SW 1271 (cell line): ENCODE measurements at regions not wholly inside any gene's neighbourhood (a gene's known extent, or its start where the extent isn't known, plus 50 kb on each side); places are given as distances from the start of the nearest gene placed in this dataset.
A peak's percentile ranks its signal among the peaks of the same experiment; 100 is the strongest.
"Not testable (repeated sequence)": the region's sequence is repeated elsewhere in the genome, so short reads cannot be mapped to it uniquely, and the experiment has no call there.

Experiments used
- DNase-seq, 2 experiments: peaks; one replicate each; lab custom pipeline; 2025; lab: John Stamatoyannopoulos, UW

- DNase-seq: no peak
Observed at GRCh38 chr2:208608122-208608835, 201.7 kb downstream of the PTH2R start.

DNA sequence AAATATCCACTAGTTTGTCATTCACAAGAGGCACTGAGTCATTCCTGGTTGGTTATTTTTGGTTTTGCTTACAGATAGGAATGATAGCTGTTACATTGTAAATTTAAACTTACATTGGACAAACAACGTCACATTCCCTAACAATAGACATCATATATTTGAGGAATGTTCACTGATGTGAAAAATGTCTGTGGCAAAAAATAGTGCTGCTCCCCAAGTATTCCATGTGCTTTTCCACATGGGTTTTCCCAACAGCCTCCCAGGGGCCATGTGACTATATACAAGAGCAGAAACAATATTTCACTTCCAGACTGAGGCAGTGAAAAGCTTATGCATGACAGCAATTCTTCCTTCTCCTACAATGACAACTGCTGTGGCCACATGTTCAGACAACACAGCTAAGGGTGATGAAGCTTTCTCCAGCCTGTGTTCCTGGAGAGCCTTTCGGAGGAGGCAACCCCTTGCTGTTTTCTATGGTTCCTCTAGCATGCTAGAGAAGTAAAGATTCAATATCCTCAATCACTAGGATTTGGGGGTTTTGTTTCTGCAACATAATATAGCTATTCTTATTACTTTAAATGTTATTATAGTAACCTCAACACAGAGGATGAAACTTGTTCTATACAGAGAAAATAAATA lies 202.7 kb downstream of the PTH2R start:
- DNase-seq: no peak

- not testable (repeated sequence) for DNase-seq
Observed at GRCh38 chr2:208615675-208616074, 209.1 kb downstream of the PTH2R start.

- DNase-seq: no peak
Observed at GRCh38 chr2:208618220-208618619, 211.6 kb downstream of the PTH2R start.

DNA sequence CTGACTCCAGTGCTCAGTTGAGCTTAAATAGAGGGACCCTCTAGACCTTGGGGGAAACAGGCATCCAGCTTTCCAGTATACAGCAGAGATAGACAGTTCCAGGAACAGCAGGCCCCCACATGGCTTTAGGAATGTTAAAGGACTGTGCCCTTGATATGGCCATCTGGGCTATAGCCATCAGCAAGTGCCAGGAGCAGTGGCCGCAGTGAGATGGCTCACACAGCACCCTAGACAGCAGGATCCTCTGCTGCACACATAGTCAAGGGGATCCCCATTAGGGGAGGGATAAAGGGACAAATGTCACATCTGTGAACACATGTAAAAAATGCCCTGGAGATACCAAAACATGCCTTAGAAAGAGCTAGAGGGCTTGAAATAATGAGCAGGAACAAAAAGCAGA lies 213.4 kb downstream of the PTH2R start:
- DNase-seq: no peak

DNA sequence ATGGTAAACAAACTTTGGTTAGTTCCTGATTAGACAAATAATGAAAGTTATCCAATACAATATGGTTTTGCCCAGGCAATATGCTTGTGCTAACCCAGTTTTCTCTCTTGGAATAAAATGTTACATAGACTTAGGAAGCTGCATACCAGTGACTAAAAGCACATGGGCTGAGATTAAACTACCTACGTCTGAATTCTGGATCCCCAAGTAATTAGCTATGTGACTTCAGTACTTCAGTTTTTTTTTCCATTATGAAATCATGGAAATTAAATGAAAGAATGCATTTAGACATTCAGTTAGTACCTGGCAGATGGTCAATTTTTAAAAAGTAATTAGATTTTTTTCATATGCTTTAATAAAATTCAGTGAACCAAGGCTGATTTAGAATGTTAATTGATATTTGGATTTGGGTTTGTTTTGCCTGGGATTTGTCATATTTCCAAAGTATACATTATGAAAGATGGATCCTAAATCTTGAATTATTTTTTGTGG lies 213.9 kb downstream of the PTH2R start:
- DNase-seq: no peak

DNA sequence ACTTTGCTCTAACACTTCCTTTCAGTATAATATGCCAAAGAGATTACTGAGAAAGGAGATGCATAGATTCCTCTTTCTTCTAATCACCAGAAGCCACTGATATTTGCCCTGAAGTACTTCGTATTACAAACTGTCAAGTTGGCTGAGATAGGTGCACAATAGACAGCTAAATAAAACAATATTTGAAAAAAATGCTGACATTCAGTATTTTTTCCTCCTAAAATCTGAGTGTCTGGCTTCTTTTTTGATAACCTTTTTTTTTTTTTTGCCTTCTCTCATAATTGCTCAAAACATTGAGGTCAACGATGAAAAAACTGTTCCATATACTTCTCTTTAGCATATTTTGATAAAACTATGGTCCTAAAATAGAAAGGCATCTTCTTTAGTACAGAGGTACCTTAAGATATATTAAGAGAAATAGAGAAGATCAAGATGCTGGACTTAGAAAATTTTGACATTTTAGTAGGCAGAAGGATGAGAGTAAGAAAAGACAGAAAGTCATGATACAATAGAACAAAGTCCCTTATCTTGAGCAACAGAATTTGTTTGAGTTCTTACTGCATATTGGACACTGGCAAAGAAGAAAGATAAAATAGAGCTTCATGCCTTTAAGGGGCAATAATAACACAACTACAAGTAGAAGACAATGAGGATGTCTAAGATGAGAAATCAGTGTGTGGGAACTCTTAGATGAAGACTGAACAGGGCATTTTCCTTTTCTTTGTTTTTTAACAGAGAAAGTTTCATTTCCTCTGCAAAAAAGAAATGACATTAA lies 220.7 kb downstream of the PTH2R start:
- DNase-seq: no peak

GRCh38 chr2:208627916-208628315 lies 221.3 kb downstream of the PTH2R start:
- no peak for DNase-seq

- no peak for DNase-seq
Observed at GRCh38 chr2:208638059-208638458, 231.5 kb downstream of the PTH2R start.

DNA sequence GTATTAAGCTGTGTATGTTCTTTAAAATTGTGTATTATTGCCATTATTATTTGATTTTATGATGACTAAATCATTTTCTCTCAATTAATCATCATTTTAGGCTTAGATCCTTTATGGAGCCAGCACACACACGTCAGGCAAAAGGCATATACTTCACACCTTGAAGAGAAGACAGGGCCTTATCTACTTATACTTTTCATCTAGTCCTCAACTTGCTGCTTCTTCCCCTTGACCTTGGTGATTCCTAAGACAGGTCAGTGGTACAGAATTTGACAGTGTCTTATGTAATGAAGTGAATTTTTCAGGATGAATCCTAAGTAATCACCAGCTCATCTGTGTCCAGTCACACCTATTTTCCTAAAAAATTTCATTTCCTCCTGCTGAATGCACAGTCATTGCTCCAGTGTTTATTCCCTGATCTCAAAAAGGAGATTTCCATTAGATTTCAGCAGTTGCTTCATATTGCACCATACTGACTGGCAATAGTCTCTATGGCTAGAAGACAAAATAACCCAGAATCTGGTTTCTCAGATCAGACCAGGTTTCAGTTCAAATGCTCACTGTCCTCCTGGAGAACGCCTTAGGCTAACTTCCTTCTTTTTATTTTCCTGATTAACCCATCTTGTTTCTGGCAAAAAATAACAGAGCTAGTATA lies 235.7 kb downstream of the PTH2R start:
- no peak for DNase-seq

GRCh38 chr2:208643145-208643544 lies 236.6 kb downstream of the PTH2R start:
- DNase-seq: no peak

DNA sequence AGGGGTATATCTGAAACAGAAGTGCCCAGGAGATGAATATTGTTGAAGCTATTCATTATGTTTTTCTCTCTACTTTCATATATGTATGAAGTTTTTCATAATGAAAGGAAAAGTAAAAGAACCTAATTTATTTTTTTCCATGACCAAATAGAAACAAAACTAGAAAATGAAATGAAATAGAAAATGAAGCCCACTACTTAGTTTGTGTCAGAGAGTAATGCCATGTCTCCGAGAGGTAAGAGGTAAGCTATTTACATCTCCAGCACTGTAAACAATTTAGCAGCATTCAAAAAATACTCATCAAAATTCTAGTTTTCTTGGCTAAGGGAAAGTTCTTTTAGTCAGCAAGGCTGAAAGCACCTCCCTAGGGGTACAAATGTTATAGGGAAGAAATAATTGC lies 238.6 kb downstream of the PTH2R start:
- no peak for DNase-seq

GRCh38 chr2:208648368-208648767 lies 241.8 kb downstream of the PTH2R start:
- DNase-seq: no peak

DNA sequence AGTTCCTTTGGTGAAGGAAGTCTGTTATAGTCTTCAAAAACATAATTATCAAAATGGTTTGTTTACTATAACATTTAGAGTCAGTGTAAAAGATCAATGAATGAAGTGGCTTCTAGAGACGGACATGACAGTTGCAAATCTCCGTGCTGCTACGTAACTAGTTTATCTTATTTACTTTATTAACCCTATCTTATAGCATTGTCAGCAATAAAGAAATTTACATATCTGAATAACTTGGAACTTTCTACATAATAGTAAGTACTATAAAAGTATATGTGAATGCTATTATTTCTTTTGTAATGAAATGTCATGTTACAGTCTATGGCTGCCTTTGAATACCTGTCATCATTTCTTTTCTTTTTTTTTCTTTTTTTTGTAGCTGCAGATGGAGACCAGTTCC lies 246.8 kb downstream of the PTH2R start:
- DNase-seq: no peak

DNA sequence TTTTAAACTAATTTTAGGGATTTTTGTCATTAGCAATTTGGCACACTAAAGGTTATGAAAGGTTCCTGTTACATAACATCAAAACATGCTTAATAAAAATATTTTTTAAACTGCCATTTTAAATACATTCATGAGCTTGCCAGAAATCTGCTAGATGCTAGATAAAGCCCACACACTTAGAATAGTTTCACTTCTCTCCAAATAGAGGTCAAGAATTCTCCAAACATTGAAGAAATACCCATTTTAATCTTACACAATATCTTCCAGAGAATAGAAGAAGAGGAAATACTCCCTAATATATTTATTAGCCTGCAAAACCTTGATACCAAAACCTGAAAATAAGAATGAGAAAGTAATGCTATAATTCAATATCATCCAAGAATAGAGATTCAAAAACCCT lies 247.5 kb downstream of the PTH2R start:
- DNase-seq: no peak

GRCh38 chr2:208657468-208657867 lies 250.9 kb downstream of the PTH2R start:
- DNase-seq: peak in 1 of 2 experiments; percentile 7

GRCh38 chr2:208669394-208669793 lies 262.8 kb downstream of the PTH2R start:
- no peak for DNase-seq

DNA sequence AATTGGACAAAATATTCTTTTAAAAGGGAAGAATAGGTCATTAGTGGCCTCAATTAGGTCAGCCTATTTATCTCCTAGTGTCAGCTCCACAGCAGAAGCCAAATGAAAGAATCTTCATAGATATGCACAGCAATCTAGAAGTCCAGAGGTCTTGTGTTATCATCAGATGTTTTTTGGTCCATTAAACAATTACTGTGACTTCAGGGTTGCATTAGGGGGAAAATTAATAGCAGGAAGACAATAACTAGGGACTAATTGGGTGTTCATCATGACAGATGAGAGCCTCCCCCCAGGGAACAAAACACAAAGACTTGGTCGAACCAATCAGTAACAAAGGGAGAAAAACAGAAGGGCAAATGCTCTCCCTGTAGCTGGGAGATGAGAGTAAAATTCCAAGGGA lies 264.7 kb downstream of the PTH2R start:
- no peak for DNase-seq

DNA sequence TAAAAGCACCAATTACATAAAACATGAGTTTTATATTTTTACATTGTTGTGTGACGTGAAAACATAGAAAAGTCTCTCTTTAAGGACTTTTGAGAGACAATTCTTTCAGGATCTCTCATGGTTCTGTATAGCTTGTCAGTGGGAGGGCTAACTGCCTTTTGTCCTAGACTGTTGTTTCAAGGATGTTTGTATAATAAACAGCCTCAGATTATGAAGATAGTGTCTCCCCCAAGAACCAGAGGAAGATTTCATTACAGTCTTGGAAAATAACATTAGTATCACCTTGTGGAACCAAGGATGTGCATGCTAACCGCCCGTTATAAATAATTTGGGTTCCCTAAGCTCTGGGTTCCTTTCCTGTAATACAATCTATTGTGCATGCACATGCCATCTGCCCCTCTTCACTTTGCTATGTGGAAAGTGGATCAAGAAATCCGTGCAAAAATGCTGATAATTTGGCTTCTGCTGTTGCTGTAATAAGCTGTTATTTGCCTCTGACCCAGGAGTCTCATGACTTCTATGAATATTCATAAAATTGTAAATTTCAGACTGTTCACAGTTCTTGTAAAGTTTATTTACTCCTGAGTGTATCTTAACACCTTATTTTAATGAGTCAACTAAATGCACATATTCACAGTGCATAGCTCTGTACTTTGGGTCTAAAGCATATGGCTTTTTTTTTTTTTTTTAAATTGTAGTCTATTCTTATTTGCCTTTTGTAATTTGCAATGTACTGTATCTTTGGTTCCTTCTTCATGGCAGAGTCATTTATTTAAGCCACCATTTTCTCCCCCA lies 265.5 kb downstream of the PTH2R start:
- DNase-seq: no peak

DNA sequence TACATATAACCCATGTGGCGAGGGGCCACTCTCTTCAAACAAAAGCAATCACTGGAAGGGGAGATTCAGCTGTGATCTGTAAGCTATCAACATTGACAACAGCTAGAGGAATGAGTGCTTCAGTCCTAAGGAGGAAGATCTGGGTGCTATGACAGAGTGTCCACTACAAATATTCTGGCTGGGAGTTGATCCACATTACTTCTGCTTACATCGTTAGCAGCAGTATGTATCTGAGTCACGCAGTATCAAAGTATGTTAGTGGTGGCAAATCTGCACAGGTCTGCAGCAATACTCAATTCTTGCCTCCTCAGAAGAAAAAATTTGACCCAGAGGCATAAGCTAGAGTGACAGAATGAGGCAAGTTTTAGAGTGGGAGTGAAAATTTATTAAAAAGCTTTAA lies 267.0 kb downstream of the PTH2R start:
- no peak for DNase-seq

- no peak for DNase-seq
Observed at GRCh38 chr2:208674919-208675318, 268.3 kb downstream of the PTH2R start.

GRCh38 chr2:208685929-208686328 lies 279.3 kb downstream of the PTH2R start:
- DNase-seq: not testable (repeated sequence)
